GM13977 (cell line): ENCODE measurements at regions not wholly inside any gene's neighbourhood (a gene's known extent, or its start where the extent isn't known, plus 50 kb on each side); places are given as distances from the start of the nearest gene placed in this dataset.
"Not testable (repeated sequence)": the region's sequence is repeated elsewhere in the genome, so short reads cannot be mapped to it uniquely, and the experiment has no call there.

Experiments
- DNase-seq: peaks from one replicate; pipeline ENCODE4 v3.0.0; 2012; ENCODE audit warnings: low spot score
- CTCF ChIP-seq: IDR thresholded peaks from 2 replicates; pipeline ENCODE4 v1.5.1; 2012; ENCODE audit warnings: mild to moderate bottlenecking, control low read depth; ENCODE audit not compliant: insufficient read depth; ENCODE audit errors: extremely low read depth, missing control alignments
- in situ Hi-C: fragments of 300-500 bp; cut with MboI; formaldehyde crosslinking; loops from one replicate; pipeline ENCODE4 v1.12.0; 2022; ENCODE audit warnings: low sequenced_read_pairs, low pct_unique_long_range_greater_than_20kb, mixed read lengths, inconsistent platforms; ENCODE audit not compliant: unreplicated experiment

GRCh38 chr6:5846335-5846734 lies 160.4 kb downstream of the NRN1 start:
- DNase-seq, result no peak
- TF ChIP-seq CTCF, result no peak
- in situ Hi-C loops, result no loop called here

- DNase-seq, result no peak
- no peak for TF ChIP-seq CTCF
- in situ Hi-C loops, result no loop called here
These were observed 163.6 kb downstream of the NRN1 start for GRCh38 chr6:5843078-5843477.

- in situ Hi-C loops, result no loop called here
- TF ChIP-seq CTCF, result no peak
- DNase-seq, result no peak
These were observed 165.9 kb downstream of the NRN1 start for GRCh38 chr6:5840734-5841390.

- TF ChIP-seq CTCF, result no peak
- in situ Hi-C loops, result no loop called here
- no peak for DNase-seq
These were observed 167.9 kb downstream of the NRN1 start for GRCh38 chr6:5838656-5839396.

GRCh38 chr6:5837323-5837722 lies 169.4 kb downstream of the NRN1 start:
- in situ Hi-C loops, result no loop called here
- TF ChIP-seq CTCF, result no peak
- DNase-seq, result no peak

GRCh38 chr6:5836597-5836996 lies 170.1 kb downstream of the NRN1 start:
- DNase-seq, in situ Hi-C loops: not testable (repeated sequence)

GRCh38 chr6:5833120-5833519 lies 173.6 kb downstream of the NRN1 start:
- TF ChIP-seq CTCF, result no peak
- in situ Hi-C loops, result no loop called here
- no peak for DNase-seq
